ENCODE measurements at regions not wholly inside any gene's neighbourhood (a gene's known extent, or its start where the extent isn't known, plus 50 kb on each side); places are given as distances from the start of the nearest gene placed in this dataset.

GRCh38 chr10:128776673-128777252 is 650.5 kb upstream of the MKI67 start:
- TF ChIP-seq CTCF (IDR thresholded peaks at IDR 0.05; ENCODE audit: low read depth, low read length) (no peak), EZH2phosphoT487 (IDR thresholded peaks at IDR 0.05; ENCODE audit: low read depth) (no peak)

Data from OCI-LY3 (cell line).